SK-N-SH treated with all-trans-retinoic acid at 6 μM for 48 hours (cell line): ENCODE measurements at regions not wholly inside any gene's neighbourhood (a gene's known extent, or its start where the extent isn't known, plus 50 kb on each side); places are given as distances from the start of the nearest gene placed in this dataset.

Experiments used
- ARNTL ChIP-seq: fragments of 450-650 bp; formaldehyde crosslinking; IDR thresholded peaks from 2 replicates; pipeline ENCODE4 v1.5.0; 2020; ENCODE audit warnings: low read depth, mild to moderate bottlenecking, moderate library complexity, borderline replicate concordance
- PATZ1 ChIP-seq: fragments of 250-450 bp; sonication (Bioruptor Pico); IDR thresholded peaks from 2 replicates; pipeline ENCODE4 v1.8.0; 2020; ENCODE audit warnings: mild to moderate bottlenecking, moderate library complexity, borderline replicate concordance
- POU6F1 ChIP-seq: fragments of 250-450 bp; sonication (Bioruptor Pico); IDR thresholded peaks from 2 replicates; pipeline ENCODE4 v1.8.0; 2021; ENCODE audit warnings: low read depth, mild to moderate bottlenecking, moderate library complexity, borderline replicate concordance
- SNAI2 ChIP-seq: fragments of 250-450 bp; sonication (Bioruptor Pico); IDR thresholded peaks from 2 replicates; pipeline ENCODE4 v1.5.0; 2020; ENCODE audit warnings: mild to moderate bottlenecking, moderate library complexity
- TSHZ2 ChIP-seq: fragments of 250-450 bp; sonication (Bioruptor Pico); IDR thresholded peaks from 2 replicates; pipeline ENCODE4 v1.5.0; 2020; ENCODE audit warnings: mild to moderate bottlenecking, moderate library complexity
- ZNF70 ChIP-seq: fragments of 450-650 bp; formaldehyde crosslinking; IDR thresholded peaks from 2 replicates; pipeline ENCODE4 v1.5.0; 2020; ENCODE audit warnings: mild to moderate bottlenecking, moderate library complexity

GRCh38 chr9:79013715-79014610, 557.8 kb upstream of the TLE4 start:
- TF ChIP-seq PATZ1 (CRISPR knock-in tag) (no peak), ARNTL (CRISPR knock-in tag) (no peak), POU6F1 (CRISPR knock-in tag) (no peak), ZNF70 (no peak), SNAI2 (CRISPR knock-in tag) (no peak), TSHZ2 (CRISPR knock-in tag) (no peak)
